CD4-positive, alpha-beta T cell (primary cell): ENCODE measurements at regions not wholly inside any gene's neighbourhood (a gene's known extent, or its start where the extent isn't known, plus 50 kb on each side); places are given as distances from the start of the nearest gene placed in this dataset.

Experiments used
- ATAC-seq: fragments of 200-7000 bp; cut with Tn5 transposase; one replicate; pipeline ENCODE4 v1.10.0; 2022; ENCODE audit warnings: mild to moderate bottlenecking; ENCODE audit not compliant: poor library complexity
- CTCF ChIA-PET: fragments of 350-600 bp; sonication (Branson Sonifier 250); formaldehyde crosslinking; loops from one replicate; lab custom pipeline; 2021; ENCODE audit warnings: antibody characterized with exemption, inconsistent platforms; lab: Charles Lee
- POLR2A ChIA-PET: fragments of 350-600 bp; sonication (Branson Sonifier 250); formaldehyde crosslinking; loops from one replicate; lab custom pipeline; 2021; ENCODE audit warnings: antibody characterized with exemption, inconsistent platforms; lab: Charles Lee
- DNase-seq, 14 experiments: peaks; one replicate each; pipeline ENCODE4 v3.0.0-alpha.2; 2013 to 2020; ENCODE audit warnings: mixed read lengths in 2 of 14
- H3K27ac ChIP-seq, 2 donors: one replicate each; pipeline versions ENCODE4 v1.5.1 to v1.7.0; 2013; ENCODE audit warnings: low read length in 2 of 2, low read depth in 1 of 2, mild to moderate bottlenecking in 1 of 2
- H3K27me3 ChIP-seq, 2 experiments: 1 replicate in 1 of 2; 2 replicates in 1 of 2; pipeline versions ENCODE4 v1.6.1 to v1.7.0; 2013; ENCODE audit warnings: low read length in 2 of 2, control low read depth in 1 of 2, mild to moderate bottlenecking in 1 of 2, moderate library complexity in 1 of 2; ENCODE audit not compliant: insufficient read depth in 2 of 2, control insufficient read depth in 1 of 2
- H3K36me3 ChIP-seq: one replicate; pipeline ENCODE4 v1.6.1; 2013; ENCODE audit warnings: low read length, control low read depth; ENCODE audit not compliant: insufficient read depth
- H3K4me1 ChIP-seq: one replicate; pipeline ENCODE4 v1.6.1; 2013; ENCODE audit warnings: low read length, control low read depth; ENCODE audit not compliant: insufficient read depth
- H3K4me3 ChIP-seq: one replicate; pipeline ENCODE4 v1.5.1; 2013; ENCODE audit warnings: mild to moderate bottlenecking, low read length, moderate library complexity
- H3K9me3 ChIP-seq, 2 experiments: 1 replicate in 1 of 2; 2 replicates in 1 of 2; pipeline versions ENCODE4 v1.6.1 to v1.7.0; 2013; ENCODE audit warnings: low read length in 2 of 2, mild to moderate bottlenecking in 2 of 2, control low read depth in 1 of 2, moderate library complexity in 1 of 2; ENCODE audit not compliant: control insufficient read depth in 1 of 2, insufficient read depth in 1 of 2
- H3K27ac Mint-ChIP-seq: one replicate; pipeline ENCODE4 v1.8.0; 2020; ENCODE audit warnings: mixed read lengths
- H3K27me3 Mint-ChIP-seq: one replicate; pipeline ENCODE4 v1.8.0; 2021; ENCODE audit warnings: mixed read lengths
- H3K36me3 Mint-ChIP-seq: one replicate; pipeline ENCODE4 v1.8.0; 2021; ENCODE audit warnings: low read depth, mixed read lengths
- H3K4me1 Mint-ChIP-seq: one replicate; pipeline ENCODE4 v1.8.0; 2021; ENCODE audit warnings: low read depth, mixed read lengths
- H3K4me3 Mint-ChIP-seq: one replicate; pipeline ENCODE4 v1.8.0; 2020; ENCODE audit warnings: mild to moderate bottlenecking, mixed read lengths
- H3K9me3 Mint-ChIP-seq: one replicate; pipeline ENCODE4 v1.8.0; 2020; ENCODE audit warnings: mixed read lengths
- intact Hi-C, 2 experiments: fragments of 100-400 bp; cut with DNase I in 1 of 2; cut with micrococcal nuclease in 1 of 2; formaldehyde crosslinking; loops; one replicate each; pipeline versions ENCODE4 v1.15.1 to v1.9.0; 2023 to 2025; cut with DNase I, micrococcal nuclease
- TF ChIP-seq, protein P1 (sequence below): fragments of 200-600 bp; IDR thresholded peaks from one replicate; pipeline ENCODE4 v1.8.0; 2022; ENCODE audit warnings: antibody characterized with exemption, mild to moderate bottlenecking

DNA sequence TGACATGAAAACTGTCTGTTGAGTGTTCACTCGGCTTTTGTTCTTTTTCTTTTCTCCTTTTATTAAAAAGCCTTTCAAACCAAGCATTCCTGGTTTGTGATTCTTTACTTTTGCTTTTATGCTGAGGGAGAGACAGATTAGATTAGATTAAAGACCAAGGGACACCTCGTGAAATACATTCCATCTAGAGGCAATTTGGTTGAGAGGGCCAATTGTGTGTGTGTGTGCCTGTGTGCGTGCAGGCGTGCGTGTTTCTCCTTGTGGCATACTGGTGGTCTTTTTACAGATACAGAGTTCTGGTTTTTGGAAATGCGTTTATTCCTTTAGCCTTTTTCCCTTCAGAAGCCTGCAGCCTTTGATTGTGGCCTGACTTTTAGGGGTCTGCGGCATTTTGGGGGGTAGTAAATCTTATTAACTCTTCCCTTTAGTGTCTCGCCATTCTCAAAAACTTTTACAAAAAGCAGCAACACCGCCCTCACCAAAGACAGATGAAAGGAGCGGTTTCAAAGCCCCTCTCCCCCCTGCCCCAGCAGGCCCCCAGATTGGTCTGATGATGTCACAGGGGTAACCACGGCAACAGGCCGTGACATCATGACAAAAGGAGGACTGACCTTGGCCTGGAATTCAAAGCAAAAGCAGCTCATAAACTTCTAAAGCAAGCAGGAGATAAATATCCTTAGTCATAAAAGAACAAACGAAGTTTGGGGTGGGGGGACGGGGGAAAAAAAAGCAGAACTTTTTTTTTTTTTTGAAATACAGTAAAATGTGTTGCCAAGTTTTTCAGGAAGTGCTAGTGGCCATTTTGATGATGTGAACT is 84.1 kb upstream of the TBX3 start:
- H3K27me3 ChIP-seq, result no peaks in the 10 kb centered on the region
- H3K36me3 ChIP-seq, result no peaks in the 10 kb centered on the region
- Mint-ChIP-seq H3K4me1 (no peaks in the 10 kb centered on the region), H3K9me3 (peaks cover 2% of the 10 kb centered on the region), H3K27ac (no peak overlapping the region), H3K4me3 (no peak overlapping the region), H3K36me3 (no peaks in the 10 kb centered on the region), H3K27me3 (no peaks in the 10 kb centered on the region)
- CTCF ChIA-PET, result no interaction called here
- DNase-seq, result peak in 1 of 14 experiments; percentile 19
- H3K4me3 ChIP-seq, result no peak overlapping the region
- peaks cover 0 to 11% of the 10 kb centered on the region in 2 experiments for H3K9me3 ChIP-seq
- H3K27ac ChIP-seq, result no peak overlapping the region
- TF ChIP-seq, protein P1, sequence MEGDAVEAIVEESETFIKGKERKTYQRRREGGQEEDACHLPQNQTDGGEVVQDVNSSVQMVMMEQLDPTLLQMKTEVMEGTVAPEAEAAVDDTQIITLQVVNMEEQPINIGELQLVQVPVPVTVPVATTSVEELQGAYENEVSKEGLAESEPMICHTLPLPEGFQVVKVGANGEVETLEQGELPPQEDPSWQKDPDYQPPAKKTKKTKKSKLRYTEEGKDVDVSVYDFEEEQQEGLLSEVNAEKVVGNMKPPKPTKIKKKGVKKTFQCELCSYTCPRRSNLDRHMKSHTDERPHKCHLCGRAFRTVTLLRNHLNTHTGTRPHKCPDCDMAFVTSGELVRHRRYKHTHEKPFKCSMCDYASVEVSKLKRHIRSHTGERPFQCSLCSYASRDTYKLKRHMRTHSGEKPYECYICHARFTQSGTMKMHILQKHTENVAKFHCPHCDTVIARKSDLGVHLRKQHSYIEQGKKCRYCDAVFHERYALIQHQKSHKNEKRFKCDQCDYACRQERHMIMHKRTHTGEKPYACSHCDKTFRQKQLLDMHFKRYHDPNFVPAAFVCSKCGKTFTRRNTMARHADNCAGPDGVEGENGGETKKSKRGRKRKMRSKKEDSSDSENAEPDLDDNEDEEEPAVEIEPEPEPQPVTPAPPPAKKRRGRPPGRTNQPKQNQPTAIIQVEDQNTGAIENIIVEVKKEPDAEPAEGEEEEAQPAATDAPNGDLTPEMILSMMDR, result no peak
- no peak for ATAC-seq
- no peaks in the 10 kb centered on the region for H3K4me1 ChIP-seq
- intact Hi-C loops, result no loop called here
- POLR2A ChIA-PET, result no interaction called here

DNA sequence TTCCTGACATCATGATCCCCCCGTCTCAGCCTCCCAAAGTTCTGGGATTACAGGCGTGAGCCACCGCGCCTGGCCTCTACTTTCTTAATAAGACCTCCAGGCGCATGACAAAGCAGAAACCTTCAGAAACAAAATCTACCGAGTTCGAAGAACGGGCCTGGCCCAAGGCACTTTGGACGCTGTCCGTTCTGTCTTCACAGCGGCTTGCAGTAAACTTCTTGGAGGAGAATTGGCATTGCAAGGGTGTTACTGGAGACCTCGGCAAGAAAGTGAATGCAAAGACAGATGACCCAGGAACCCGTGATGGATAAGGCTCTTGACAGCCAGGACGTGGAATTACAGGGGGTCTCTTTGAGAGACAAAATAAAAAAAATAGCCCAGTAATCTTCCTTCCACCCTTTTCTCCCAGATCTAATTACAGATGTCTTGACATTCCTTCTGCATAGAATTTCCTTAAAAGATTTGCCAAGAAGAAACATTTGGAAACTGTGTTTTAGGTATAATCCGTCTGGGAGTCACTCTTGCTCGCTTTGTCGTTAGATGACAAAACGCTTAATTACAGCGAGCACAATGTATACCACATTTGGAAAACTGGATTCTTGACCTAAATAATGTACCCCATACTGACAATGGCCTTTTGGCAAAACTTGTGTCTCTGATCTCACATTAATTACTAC is 83.2 kb upstream of the TBX3 start:
- TF ChIP-seq, protein P1, result no peak
- H3K36me3 Mint-ChIP-seq, result no peaks in the 10 kb centered on the region
- DNase-seq (no peak), ATAC-seq (no peak)
- no peak overlapping the region for H3K4me3 Mint-ChIP-seq
- no peak overlapping the region for H3K4me3 ChIP-seq
- H3K4me1 Mint-ChIP-seq, result no peaks in the 10 kb centered on the region
- peaks cover 7% of the 10 kb centered on the region for H3K27me3 Mint-ChIP-seq
- POLR2A ChIA-PET, result no interaction called here
- H3K9me3 Mint-ChIP-seq, result peaks cover 2% of the 10 kb centered on the region
- intact Hi-C loops, result no loop called here
- H3K4me1 ChIP-seq, result no peaks in the 10 kb centered on the region
- peaks cover 0 to 2% of the 10 kb centered on the region in 2 experiments for H3K9me3 ChIP-seq
- no peaks in the 10 kb centered on the region for H3K27me3 ChIP-seq
- no peak overlapping the region for H3K27ac ChIP-seq
- no peak overlapping the region for H3K27ac Mint-ChIP-seq
- no peaks in the 10 kb centered on the region for H3K36me3 ChIP-seq
- CTCF ChIA-PET, result no interaction called here

DNA sequence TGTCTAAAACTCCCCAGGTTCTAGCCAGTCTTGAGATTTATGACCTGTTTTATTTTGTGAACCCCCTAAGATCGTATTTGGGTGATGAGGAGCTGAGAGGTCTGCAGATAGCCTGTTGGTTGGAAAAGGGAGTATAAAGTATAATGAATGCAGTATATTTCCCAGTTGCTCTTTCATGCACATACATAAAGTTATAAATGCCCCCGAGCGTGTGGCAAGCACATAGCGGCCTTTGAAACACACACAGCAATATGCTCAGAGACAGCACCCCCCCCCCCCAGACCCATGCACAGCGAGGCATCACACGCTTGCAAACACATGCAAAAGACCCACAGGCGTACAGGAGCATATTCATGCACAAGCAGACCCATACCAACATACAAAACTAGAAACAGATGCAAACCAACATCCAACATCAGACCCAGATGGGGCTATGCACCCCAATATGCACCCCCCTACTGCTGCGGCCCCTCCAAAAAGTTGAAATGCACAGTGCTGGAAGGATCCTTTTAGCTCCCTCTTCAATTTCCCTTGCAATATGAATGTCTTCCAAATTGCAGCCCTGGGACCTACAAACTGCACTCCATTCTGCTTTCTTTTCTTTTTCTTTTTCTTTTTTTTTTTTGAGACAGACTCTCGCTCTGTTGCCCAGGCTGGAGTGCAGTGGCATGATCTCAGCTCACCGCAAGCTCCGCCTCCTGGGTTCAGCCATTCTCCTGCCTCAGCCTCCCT is 82.2 kb upstream of the TBX3 start:
- Histone ChIP-seq H3K36me3 (no peaks in the 10 kb centered on the region), H3K4me1 (no peaks in the 10 kb centered on the region), H3K9me3 (peaks cover 0 to 7% of the 10 kb centered on the region in 2 experiments), H3K27ac (no peak overlapping the region), H3K27me3 (no peaks in the 10 kb centered on the region), H3K4me3 (no peak overlapping the region)
- POLR2A ChIA-PET, result no interaction called here
- Mint-ChIP-seq H3K36me3 (no peaks in the 10 kb centered on the region), H3K4me3 (no peak overlapping the region), H3K4me1 (no peaks in the 10 kb centered on the region), H3K27me3 (peaks cover 9% of the 10 kb centered on the region), H3K27ac (no peak overlapping the region), H3K9me3 (peaks cover 2% of the 10 kb centered on the region)
- CTCF ChIA-PET, result interaction anchor here (0.7 kb wide), 1 partner anchor 19 kb away, joined by 4 read pairs; no protein-coding TSS in a partner anchor
- ATAC-seq, result no peak
- DNase-seq, result no peak
- TF ChIP-seq, protein P1, result no peak
- intact Hi-C loops, result no loop called here
